ENCODE measurements at regions not wholly inside any gene's neighbourhood (a gene's known extent, or its start where the extent isn't known, plus 50 kb on each side); places are given as distances from the start of the nearest gene placed in this dataset.

- TF ChIP-seq CTCF (IDR thresholded peaks at IDR 0.05; ENCODE audit: insufficient read depth, low read length, poor library complexity, severe bottlenecking) (no peak), EZH2phosphoT487 (conservative IDR thresholded peaks at IDR 0.05; ENCODE audit: low read length) (no peak)
These were observed 132.9 kb upstream of the SSTR1 start for GRCh38 chr14:38074754-38075153.
